PC-3 (cell line): ENCODE measurements at regions not wholly inside any gene's neighbourhood (a gene's known extent, or its start where the extent isn't known, plus 50 kb on each side); places are given as distances from the start of the nearest gene placed in this dataset.

Source experiments
- ATAC-seq: fragments of 200-7000 bp; cut with Tn5 transposase; 2 replicates; pipeline ENCODE4 v1.9.1; 2020; ENCODE audit warnings: mild to moderate bottlenecking, moderate library complexity
- BruUV-seq: library from RNA; stranded (reverse); fragments of 400-500 nt; replicated peaks from 2 replicates; lab custom pipeline; 2021; lab: Mats Ljungman, UMichigan
- CTCF ChIA-PET: fragments of 300-600 bp; sonication (Branson Sonifier 250); formaldehyde crosslinking; loops from one replicate; lab custom pipeline; 2022; ENCODE audit warnings: antibody characterized with exemption; lab: Charles Lee
- POLR2A ChIA-PET: fragments of 300-600 bp; sonication (Branson Sonifier 250); formaldehyde crosslinking; loops from one replicate; lab custom pipeline; 2022; ENCODE audit warnings: antibody characterized with exemption; ENCODE audit not compliant: unreplicated experiment; lab: Charles Lee
- DNase-seq: peaks from one replicate; pipeline ENCODE4 v3.0.0-alpha.2; 2015
- H2AFZ ChIP-seq: fragments of 300-600 bp; sonication (generic); 2 replicates; pipeline ENCODE4 v1.6.0; 2016; ENCODE audit warnings: antibody characterized with exemption, low read length
- H3F3A ChIP-seq: fragments of 300-600 bp; sonication (generic); one replicate; pipeline ENCODE4 v1.6.0; 2017; ENCODE audit warnings: antibody characterized with exemption, low read length, control low read depth, mild to moderate bottlenecking; ENCODE audit not compliant: unreplicated experiment
- H3K27ac ChIP-seq: fragments of 300-600 bp; sonication (generic); 2 replicates; pipeline ENCODE4 v1.5.1; 2016; ENCODE audit warnings: mild to moderate bottlenecking, low read length
- H3K27me3 ChIP-seq: fragments of 300-600 bp; sonication (generic); 2 replicates; pipeline ENCODE4 v1.6.1; 2016; ENCODE audit warnings: low read length, mixed read lengths
- H3K36me3 ChIP-seq: fragments of 300-600 bp; sonication (generic); 2 replicates; pipeline ENCODE4 v1.6.1; 2016; ENCODE audit warnings: low read depth, mixed run types, low read length, mixed read lengths
- H3K4me1 ChIP-seq: fragments of 300-600 bp; sonication (generic); 2 replicates; pipeline ENCODE4 v1.5.1; 2016; ENCODE audit warnings: low read length; ENCODE audit not compliant: insufficient read depth
- H3K4me2 ChIP-seq: fragments of 300-600 bp; sonication (generic); 2 replicates; pipeline ENCODE4 v1.6.0; 2016; ENCODE audit warnings: low read length
- H3K4me3 ChIP-seq: fragments of 300-600 bp; sonication (generic); 2 replicates; pipeline ENCODE4 v1.5.1; 2016; ENCODE audit warnings: mild to moderate bottlenecking, low read length, mixed read lengths
- H3K79me2 ChIP-seq: fragments of 300-600 bp; sonication (generic); 2 replicates; pipeline ENCODE4 v1.6.1; 2017; ENCODE audit warnings: low read length, mixed read lengths
- H3K9ac ChIP-seq: fragments of 300-600 bp; sonication (generic); 2 replicates; pipeline ENCODE4 v1.6.0; 2016; ENCODE audit warnings: mild to moderate bottlenecking, low read length
- H3K9me2 ChIP-seq: fragments of 300-600 bp; sonication (generic); replicated peaks from 2 replicates; pipeline ENCODE4 v1.6.1; 2016; ENCODE audit warnings: mixed run types, low read length, mixed read lengths
- H3K9me3 ChIP-seq: fragments of 300-600 bp; sonication (generic); 2 replicates; pipeline ENCODE4 v1.6.1; 2016; ENCODE audit warnings: low read length, mixed read lengths
- H4K20me1 ChIP-seq: fragments of 300-600 bp; sonication (generic); 2 replicates; pipeline ENCODE4 v1.6.1; 2016; ENCODE audit warnings: low read length, mixed read lengths
- EZH2 ChIP-seq: fragments of 300-600 bp; sonication (generic); IDR thresholded peaks from one replicate; pipeline ENCODE4 v1.6.1; 2017; ENCODE audit warnings: antibody characterized with exemption, mild to moderate bottlenecking, low read length; ENCODE audit not compliant: unreplicated experiment
- EZH2phosphoT487 ChIP-seq: fragments of 300-600 bp; sonication (generic); IDR thresholded peaks from 2 replicates; pipeline ENCODE4 v1.6.1; 2018; ENCODE audit warnings: mild to moderate bottlenecking, antibody characterized with exemption, low read length, borderline replicate concordance
- intact Hi-C: fragments of 100-400 bp; cut with micrococcal nuclease; formaldehyde crosslinking; loops from 2 replicates; pipeline ENCODE4 v1.9.0; 2023
- TF ChIP-seq, protein P1 (sequence below): fragments of 300-600 bp; sonication (generic); conservative IDR thresholded peaks from 2 replicates; pipeline ENCODE4 v1.5.1; 2017; ENCODE audit warnings: antibody characterized with exemption, low read depth, mild to moderate bottlenecking, low read length

DNA sequence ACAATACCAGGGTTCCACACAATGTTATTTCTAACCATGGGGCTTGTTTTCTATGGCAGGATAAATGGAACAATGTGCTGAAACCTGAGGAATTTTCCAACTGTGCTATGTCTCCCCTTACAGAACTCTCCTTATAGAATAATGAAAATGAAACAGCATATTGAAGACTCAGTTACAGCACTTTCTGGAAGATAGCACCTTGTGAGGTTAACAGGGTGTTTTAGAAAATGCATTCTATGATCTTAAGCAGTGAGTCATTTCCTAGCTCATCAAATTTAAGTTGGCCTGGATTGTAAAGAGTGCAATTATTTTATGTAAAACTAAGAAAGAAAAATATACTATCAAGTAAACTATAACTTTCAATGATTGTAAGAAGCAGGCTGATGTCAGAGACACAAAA lies 60.1 kb upstream of the CNTN1 start:
- H3K4me1 ChIP-seq = no peaks in the 10 kb centered on the region
- H3K27me3 ChIP-seq = 0 out of 2 replicates have a peak, but pooled peaks cover 4% of the 10 kb centered on the region
- CTCF ChIA-PET = no interaction called here
- no peaks in the 10 kb centered on the region for H3K9me2 ChIP-seq
- no peaks in the 10 kb centered on the region for H3K79me2 ChIP-seq
- H3K4me3 ChIP-seq = no peak overlapping the region
- no peaks in the 10 kb centered on the region for H3K36me3 ChIP-seq
- no peak overlapping the region for H3K27ac ChIP-seq
- no peak overlapping the region for H3K4me2 ChIP-seq
- no peaks in the 10 kb centered on the region for H3F3A ChIP-seq
- no peaks in the 10 kb centered on the region for H3K9me3 ChIP-seq
- no peak overlapping the region for H2AFZ ChIP-seq
- DNase-seq = no peak
- H3K9ac ChIP-seq = no peak overlapping the region
- no peak for TF ChIP-seq EZH2
- TF ChIP-seq, protein P1, sequence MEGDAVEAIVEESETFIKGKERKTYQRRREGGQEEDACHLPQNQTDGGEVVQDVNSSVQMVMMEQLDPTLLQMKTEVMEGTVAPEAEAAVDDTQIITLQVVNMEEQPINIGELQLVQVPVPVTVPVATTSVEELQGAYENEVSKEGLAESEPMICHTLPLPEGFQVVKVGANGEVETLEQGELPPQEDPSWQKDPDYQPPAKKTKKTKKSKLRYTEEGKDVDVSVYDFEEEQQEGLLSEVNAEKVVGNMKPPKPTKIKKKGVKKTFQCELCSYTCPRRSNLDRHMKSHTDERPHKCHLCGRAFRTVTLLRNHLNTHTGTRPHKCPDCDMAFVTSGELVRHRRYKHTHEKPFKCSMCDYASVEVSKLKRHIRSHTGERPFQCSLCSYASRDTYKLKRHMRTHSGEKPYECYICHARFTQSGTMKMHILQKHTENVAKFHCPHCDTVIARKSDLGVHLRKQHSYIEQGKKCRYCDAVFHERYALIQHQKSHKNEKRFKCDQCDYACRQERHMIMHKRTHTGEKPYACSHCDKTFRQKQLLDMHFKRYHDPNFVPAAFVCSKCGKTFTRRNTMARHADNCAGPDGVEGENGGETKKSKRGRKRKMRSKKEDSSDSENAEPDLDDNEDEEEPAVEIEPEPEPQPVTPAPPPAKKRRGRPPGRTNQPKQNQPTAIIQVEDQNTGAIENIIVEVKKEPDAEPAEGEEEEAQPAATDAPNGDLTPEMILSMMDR = no peak
- no peak for TF ChIP-seq EZH2phosphoT487
- no peaks in the 10 kb centered on the region for H4K20me1 ChIP-seq
- no peak for ATAC-seq
- POLR2A ChIA-PET = no interaction called here
- no TSS peak for BruUV-seq
- intact Hi-C loops = no loop called here

DNA sequence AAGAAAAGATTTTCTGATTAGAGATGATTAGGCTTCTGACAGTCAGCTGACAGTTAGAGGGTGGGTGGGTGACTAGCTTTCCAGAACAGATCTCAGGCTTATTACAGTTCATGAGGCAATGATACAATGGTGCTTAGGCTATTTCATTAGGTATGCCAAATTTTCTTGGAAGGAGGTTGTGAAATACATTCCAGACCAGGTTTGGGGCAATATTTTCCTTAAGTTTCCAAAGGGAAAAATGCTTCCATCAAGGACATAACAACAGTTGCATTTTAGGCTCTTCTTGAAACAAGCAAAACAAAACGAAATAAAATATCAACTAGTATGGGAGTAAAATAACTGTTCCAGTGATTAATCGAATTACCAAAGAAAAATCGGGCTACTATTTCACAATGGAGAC lies 59.3 kb upstream of the CNTN1 start:
- ChIA-PET CTCF (no interaction called here), POLR2A (no interaction called here)
- intact Hi-C loops = no loop called here
- H3K27ac ChIP-seq = no peak overlapping the region
- no peaks in the 10 kb centered on the region for H3K79me2 ChIP-seq
- H2AFZ ChIP-seq = no peak overlapping the region
- no peaks in the 10 kb centered on the region for H3F3A ChIP-seq
- no peaks in the 10 kb centered on the region for H3K27me3 ChIP-seq
- no peaks in the 10 kb centered on the region for H3K9me3 ChIP-seq
- no peak overlapping the region for H3K9ac ChIP-seq
- no peak for ATAC-seq
- no peaks in the 10 kb centered on the region for H4K20me1 ChIP-seq
- BruUV-seq = no TSS peak
- no peaks in the 10 kb centered on the region for H3K9me2 ChIP-seq
- TF ChIP-seq EZH2phosphoT487 = no peak
- no peak for TF ChIP-seq EZH2
- TF ChIP-seq, protein P1 = no peak
- no peak for DNase-seq
- H3K4me3 ChIP-seq = no peak overlapping the region
- no peaks in the 10 kb centered on the region for H3K36me3 ChIP-seq
- no peaks in the 10 kb centered on the region for H3K4me1 ChIP-seq
- no peak overlapping the region for H3K4me2 ChIP-seq

DNA sequence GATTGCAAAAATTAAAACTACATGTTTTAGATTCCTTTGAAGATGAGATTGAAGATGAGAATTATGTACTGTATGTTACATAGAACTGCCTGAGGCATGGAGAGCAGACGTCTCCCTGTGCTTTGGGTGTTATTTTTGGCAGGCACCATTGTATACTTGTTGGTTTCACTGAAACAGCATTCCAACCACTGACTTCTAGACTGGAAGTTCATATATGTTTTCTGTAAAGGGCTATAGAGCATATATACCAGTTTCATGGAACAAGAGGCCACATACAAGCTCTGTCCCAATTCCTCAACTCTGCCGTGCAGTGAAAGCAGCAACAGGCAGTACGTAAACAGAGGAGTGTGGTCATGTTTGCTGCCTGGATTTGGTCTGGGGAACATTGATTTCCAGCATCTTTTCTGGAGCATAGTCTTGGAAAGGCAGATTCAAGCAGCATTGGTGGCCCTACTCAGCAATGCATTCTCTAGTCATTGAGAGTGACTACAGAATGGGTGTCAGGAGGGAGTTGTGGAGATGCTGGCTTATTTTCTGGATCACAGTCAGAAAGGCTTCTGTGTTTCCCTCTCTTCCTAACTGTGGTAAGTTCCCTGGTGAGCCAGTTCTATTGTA lies 57.6 kb upstream of the CNTN1 start:
- Histone ChIP-seq H3F3A (no peaks in the 10 kb centered on the region), H3K9me3 (no peaks in the 10 kb centered on the region), H3K4me3 (no peak overlapping the region), H4K20me1 (no peaks in the 10 kb centered on the region), H3K4me2 (no peak overlapping the region), H2AFZ (no peak overlapping the region), H3K27ac (no peak overlapping the region), H3K9ac (no peak overlapping the region), H3K36me3 (no peaks in the 10 kb centered on the region), H3K9me2 (no peaks in the 10 kb centered on the region), H3K79me2 (no peaks in the 10 kb centered on the region), H3K4me1 (no peaks in the 10 kb centered on the region), H3K27me3 (no peaks in the 10 kb centered on the region)
- ChIA-PET CTCF (no interaction called here), POLR2A (no interaction called here)
- BruUV-seq = no TSS peak
- intact Hi-C loops = no loop called here
- ATAC-seq = no peak
- DNase-seq = no peak
- TF ChIP-seq, protein P1 = no peak
- no peak for TF ChIP-seq EZH2phosphoT487
- no peak for TF ChIP-seq EZH2
